DOHH2 (cell line): ENCODE measurements at regions not wholly inside any gene's neighbourhood (a gene's known extent, or its start where the extent isn't known, plus 50 kb on each side); places are given as distances from the start of the nearest gene placed in this dataset.

Source experiments
- H3F3A ChIP-seq: fragments of 200-600 bp; sonication (generic), shearing (Covaris generic); 2 replicates; pipeline ENCODE4 v1.6.0; 2016; ENCODE audit warnings: antibody characterized with exemption, mild to moderate bottlenecking; ENCODE audit not compliant: control insufficient read depth, insufficient read depth
- H3K27ac ChIP-seq: fragments of 200-600 bp; sonication (generic); 2 replicates; pipeline ENCODE4 v1.5.1; 2014; ENCODE audit warnings: low read depth, mild to moderate bottlenecking, low read length, moderate library complexity
- H3K27me3 ChIP-seq: fragments of 200-600 bp; sonication (generic); 2 replicates; pipeline ENCODE4 v1.6.1; 2014; ENCODE audit warnings: mild to moderate bottlenecking, low read length, mixed read lengths; ENCODE audit not compliant: control insufficient read depth
- H3K36me3 ChIP-seq: fragments of 200-600 bp; sonication (generic); 2 replicates; pipeline ENCODE4 v1.6.1; 2014; ENCODE audit warnings: mild to moderate bottlenecking, low read length, moderate library complexity, mixed read lengths; ENCODE audit not compliant: control insufficient read depth
- H3K4me1 ChIP-seq: fragments of 200-600 bp; sonication (generic); 2 replicates; pipeline ENCODE4 v1.6.1; 2014; ENCODE audit warnings: mild to moderate bottlenecking, low read length, mixed read lengths; ENCODE audit not compliant: control insufficient read depth
- H3K4me2 ChIP-seq: fragments of 200-600 bp; sonication (generic); 2 replicates; pipeline ENCODE4 v1.6.0; 2014; ENCODE audit warnings: mild to moderate bottlenecking, low read length, moderate library complexity
- H3K4me3 ChIP-seq: fragments of 200-600 bp; sonication (generic); 2 replicates; pipeline ENCODE4 v1.5.1; 2014; ENCODE audit warnings: mild to moderate bottlenecking, low read length, mixed read lengths
- H3K79me2 ChIP-seq: fragments of 200-600 bp; sonication (generic); 2 replicates; pipeline ENCODE4 v1.6.1; 2014; ENCODE audit warnings: mild to moderate bottlenecking, low read length, mixed read lengths; ENCODE audit not compliant: control insufficient read depth
- H3K9me2 ChIP-seq: fragments of 200-600 bp; sonication (generic); replicated peaks from 2 replicates; pipeline ENCODE4 v1.6.1; 2014; ENCODE audit warnings: mild to moderate bottlenecking, low read length, mixed read lengths; ENCODE audit not compliant: control insufficient read depth
- H3K9me3 ChIP-seq: fragments of 200-600 bp; sonication (generic); 2 replicates; pipeline ENCODE4 v1.6.1; 2014; ENCODE audit warnings: antibody characterized with exemption, low read length, mixed read lengths; ENCODE audit not compliant: control insufficient read depth, insufficient read depth
- H4K20me1 ChIP-seq: fragments of 200-600 bp; sonication (generic); 2 replicates; pipeline ENCODE4 v1.6.0; 2014; ENCODE audit warnings: low read depth, mild to moderate bottlenecking, antibody characterized with exemption, low read length, moderate library complexity; ENCODE audit not compliant: control insufficient read depth, insufficient read depth
- EZH2phosphoT487 ChIP-seq: fragments of 200-600 bp; sonication (generic); IDR thresholded peaks from 2 replicates; pipeline ENCODE4 v1.6.1; 2017; ENCODE audit warnings: borderline replicate concordance, mild to moderate bottlenecking, antibody characterized with exemption, low read length, moderate library complexity, mixed read lengths
- TF ChIP-seq, protein P1 (sequence below): fragments of 200-600 bp; sonication (generic); IDR thresholded peaks from one replicate; pipeline ENCODE4 v1.5.1; 2014; ENCODE audit warnings: antibody characterized with exemption, mild to moderate bottlenecking, low read depth, low read length; ENCODE audit not compliant: poor library complexity, severe bottlenecking

GRCh38 chr14:61113561-61114225 is 132.6 kb downstream of the SLC38A6 start:
- no peak overlapping the region for H3K4me2 ChIP-seq
- no peaks in the 10 kb centered on the region for H4K20me1 ChIP-seq
- H3F3A ChIP-seq: no peaks in the 10 kb centered on the region
- H3K36me3 ChIP-seq: no peaks in the 10 kb centered on the region
- H3K4me1 ChIP-seq: peaks cover 5% of the 10 kb centered on the region; the same call in 1 of the 2 replicates
- H3K9me2 ChIP-seq: no peaks in the 10 kb centered on the region
- TF ChIP-seq EZH2phosphoT487: no peak
- TF ChIP-seq, protein P1, sequence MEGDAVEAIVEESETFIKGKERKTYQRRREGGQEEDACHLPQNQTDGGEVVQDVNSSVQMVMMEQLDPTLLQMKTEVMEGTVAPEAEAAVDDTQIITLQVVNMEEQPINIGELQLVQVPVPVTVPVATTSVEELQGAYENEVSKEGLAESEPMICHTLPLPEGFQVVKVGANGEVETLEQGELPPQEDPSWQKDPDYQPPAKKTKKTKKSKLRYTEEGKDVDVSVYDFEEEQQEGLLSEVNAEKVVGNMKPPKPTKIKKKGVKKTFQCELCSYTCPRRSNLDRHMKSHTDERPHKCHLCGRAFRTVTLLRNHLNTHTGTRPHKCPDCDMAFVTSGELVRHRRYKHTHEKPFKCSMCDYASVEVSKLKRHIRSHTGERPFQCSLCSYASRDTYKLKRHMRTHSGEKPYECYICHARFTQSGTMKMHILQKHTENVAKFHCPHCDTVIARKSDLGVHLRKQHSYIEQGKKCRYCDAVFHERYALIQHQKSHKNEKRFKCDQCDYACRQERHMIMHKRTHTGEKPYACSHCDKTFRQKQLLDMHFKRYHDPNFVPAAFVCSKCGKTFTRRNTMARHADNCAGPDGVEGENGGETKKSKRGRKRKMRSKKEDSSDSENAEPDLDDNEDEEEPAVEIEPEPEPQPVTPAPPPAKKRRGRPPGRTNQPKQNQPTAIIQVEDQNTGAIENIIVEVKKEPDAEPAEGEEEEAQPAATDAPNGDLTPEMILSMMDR: no peak
- no peak overlapping the region for H3K4me3 ChIP-seq
- no peaks in the 10 kb centered on the region for H3K79me2 ChIP-seq
- H3K27ac ChIP-seq: no peak overlapping the region
- H3K9me3 ChIP-seq: peaks cover 17% of the 10 kb centered on the region; the same call in 1 of the 2 replicates
- no peaks in the 10 kb centered on the region for H3K27me3 ChIP-seq

GRCh38 chr14:61112506-61112905 is 131.5 kb downstream of the SLC38A6 start:
- Histone ChIP-seq H3K27me3 (no peaks in the 10 kb centered on the region), H3K4me2 (no peak overlapping the region), H3K4me3 (no peak overlapping the region), H3K27ac (no peak overlapping the region), H3K79me2 (no peaks in the 10 kb centered on the region), H3K9me3 (peaks cover 17% of the 10 kb centered on the region; the same call in 1 of the 2 replicates), H3K36me3 (no peaks in the 10 kb centered on the region), H3K9me2 (no peaks in the 10 kb centered on the region), H4K20me1 (no peaks in the 10 kb centered on the region), H3K4me1 (peaks cover 5% of the 10 kb centered on the region; the same call in 1 of the 2 replicates), H3F3A (no peaks in the 10 kb centered on the region)
- TF ChIP-seq, protein P1: no peak
- no peak for TF ChIP-seq EZH2phosphoT487

GRCh38 chr14:61111731-61112130 is 130.7 kb downstream of the SLC38A6 start:
- Histone ChIP-seq H3K9me2 (no peaks in the 10 kb centered on the region), H3K9me3 (peaks cover 17% of the 10 kb centered on the region; the same call in 1 of the 2 replicates), H3K27ac (no peak overlapping the region), H3K4me3 (no peak overlapping the region), H3K79me2 (no peaks in the 10 kb centered on the region), H3F3A (no peaks in the 10 kb centered on the region), H3K4me1 (peaks cover 5% of the 10 kb centered on the region; the same call in 1 of the 2 replicates), H3K36me3 (no peaks in the 10 kb centered on the region), H3K27me3 (no peaks in the 10 kb centered on the region), H3K4me2 (no peak overlapping the region), H4K20me1 (no peaks in the 10 kb centered on the region)
- TF ChIP-seq EZH2phosphoT487: no peak
- TF ChIP-seq, protein P1: no peak
